Liver (tissue), 8 donors: ENCODE measurements at regions not wholly inside any gene's neighbourhood (a gene's known extent, or its start where the extent isn't known, plus 50 kb on each side); places are given as distances from the start of the nearest gene placed in this dataset.

Source experiments
- DNase-seq: peaks from one replicate; pipeline ENCODE4 v3.0.0-alpha.2; 2017; ENCODE audit warnings: low spot score
- H3K27ac ChIP-seq, 2 donors: one replicate each; pipeline ENCODE4 v1.7.0; 2013; ENCODE audit warnings: inconsistent platforms in 2 of 2, low read length in 2 of 2, control low read depth in 1 of 2, low read depth in 1 of 2, mild to moderate bottlenecking in 1 of 2
- H3K27me3 ChIP-seq, 4 donors: one replicate each; pipeline versions ENCODE4 v1.6.1 to v1.7.0; 2013; ENCODE audit warnings: low read length in 3 of 4, inconsistent platforms in 1 of 4, mild to moderate bottlenecking in 1 of 4, moderate library complexity in 1 of 4; ENCODE audit not compliant: control insufficient read depth in 4 of 4, insufficient read depth in 4 of 4
- H3K36me3 ChIP-seq, 4 donors: one replicate each; pipeline versions ENCODE4 v1.6.1 to v1.7.0; 2013; ENCODE audit warnings: low read length in 3 of 4, mild to moderate bottlenecking in 3 of 4, low read depth in 1 of 4, moderate library complexity in 1 of 4; ENCODE audit not compliant: control insufficient read depth in 4 of 4, insufficient read depth in 3 of 4
- H3K4me1 ChIP-seq, 4 donors: one replicate each; pipeline versions ENCODE4 v1.6.1 to v1.7.0; 2013; ENCODE audit warnings: low read length in 3 of 4, mild to moderate bottlenecking in 3 of 4, moderate library complexity in 1 of 4; ENCODE audit not compliant: control insufficient read depth in 4 of 4, insufficient read depth in 4 of 4
- H3K4me3 ChIP-seq, 3 donors: one replicate each; pipeline versions ENCODE4 v1.6.1 to v1.7.0; 2013; ENCODE audit warnings: low read length in 3 of 3, control low read depth in 1 of 3, low read depth in 1 of 3, mild to moderate bottlenecking in 1 of 3
- H3K9ac ChIP-seq, 2 donors: one replicate each; pipeline ENCODE4 v1.7.0; 2013; ENCODE audit warnings: low read length in 2 of 2, mild to moderate bottlenecking in 2 of 2, moderate library complexity in 2 of 2, control low read depth in 1 of 2, low read depth in 1 of 2
- H3K9me3 ChIP-seq, 4 donors: one replicate each; pipeline versions ENCODE4 v1.6.1 to v1.7.0; 2013; ENCODE audit warnings: low read length in 3 of 4; ENCODE audit not compliant: control insufficient read depth in 4 of 4
- EGR1 ChIP-seq, 2 donors: IDR thresholded peaks; 2 replicates each; pipeline ENCODE4 v1.6.1; 2016 to 2018; ENCODE audit warnings: antibody characterized with exemption in 2 of 2, low read depth in 2 of 2
- FOXA1 ChIP-seq: IDR thresholded peaks from 2 replicates; pipeline ENCODE4 v1.6.1; 2016; ENCODE audit warnings: antibody characterized with exemption
- FOXA2 ChIP-seq: IDR thresholded peaks from 2 replicates; pipeline ENCODE4 v1.6.1; 2016; ENCODE audit warnings: antibody characterized with exemption
- GABPA ChIP-seq, 2 donors: IDR thresholded peaks in 1 of 2; conservative IDR thresholded peaks in 1 of 2; 2 replicates each; pipeline ENCODE4 v1.6.1; 2016; ENCODE audit warnings: antibody characterized with exemption in 2 of 2, mild to moderate bottlenecking in 1 of 2, moderate library complexity in 1 of 2
- HNF4A ChIP-seq, 2 donors: conservative IDR thresholded peaks; 2 replicates each; pipeline ENCODE4 v1.6.1; 2016; ENCODE audit warnings: antibody characterized with exemption in 2 of 2, mild to moderate bottlenecking in 2 of 2
- HNF4G ChIP-seq: IDR thresholded peaks from 2 replicates; pipeline ENCODE4 v1.6.1; 2016; ENCODE audit warnings: antibody characterized with exemption
- JUND ChIP-seq, 2 donors: IDR thresholded peaks; 2 replicates each; pipeline ENCODE4 v1.6.1; 2016; ENCODE audit warnings: antibody characterized with exemption in 2 of 2
- NR2F2 ChIP-seq: IDR thresholded peaks from 2 replicates; pipeline ENCODE4 v1.6.1; 2016; ENCODE audit warnings: antibody characterized with exemption
- RAD21 ChIP-seq, 2 donors: IDR thresholded peaks; 2 replicates each; pipeline ENCODE4 v1.6.1; 2016; ENCODE audit warnings: antibody characterized with exemption in 2 of 2, mild to moderate bottlenecking in 2 of 2
- RXRA ChIP-seq, 2 donors: IDR thresholded peaks; 2 replicates each; pipeline ENCODE4 v1.6.1; 2017 to 2018; ENCODE audit warnings: antibody characterized with exemption in 2 of 2, mild to moderate bottlenecking in 1 of 2
- SP1 ChIP-seq: IDR thresholded peaks from 2 replicates; pipeline ENCODE4 v1.6.1; 2018; ENCODE audit warnings: antibody characterized with exemption, mild to moderate bottlenecking
- TAF1 ChIP-seq: conservative IDR thresholded peaks from 2 replicates; pipeline ENCODE4 v1.6.1; 2016; ENCODE audit warnings: antibody characterized with exemption, mild to moderate bottlenecking
- YY1 ChIP-seq: IDR thresholded peaks from 2 replicates; pipeline ENCODE4 v1.6.1; 2016; ENCODE audit warnings: antibody characterized with exemption, mild to moderate bottlenecking
- WGBS: extraction: QIAGEN DNeasy Blood & Tissue Kit; methylation state at CpG from one replicate; pipeline ENCODE4 v1.1.7; 2013; 5-methylcytosine and 5-hydroxymethylcytosine counted together
- TF ChIP-seq, protein P1 (sequence below): IDR thresholded peaks from 2 replicates; pipeline ENCODE4 v1.6.1; 2016; ENCODE audit warnings: antibody characterized with exemption
- TF ChIP-seq, protein P2 (sequence below): IDR thresholded peaks from 2 replicates; pipeline ENCODE4 v1.6.1; 2016; ENCODE audit warnings: antibody characterized with exemption, mild to moderate bottlenecking
- TF ChIP-seq, protein P3 (sequence below): IDR thresholded peaks from 2 replicates; pipeline ENCODE4 v1.6.1; 2016; ENCODE audit warnings: antibody characterized with exemption
- TF ChIP-seq, protein P4 (sequence below): fragments of 150-350 bp; IDR thresholded peaks from 2 replicates; pipeline ENCODE4 v1.5.1; 2017; ENCODE audit warnings: improper control_type of control experiment, low read depth, low read length; ENCODE audit not compliant: missing input control
- TF ChIP-seq, protein P5 (sequence below): IDR thresholded peaks from 2 replicates; pipeline ENCODE4 v1.6.1; 2016; ENCODE audit warnings: antibody characterized with exemption
- donor health status: healthy.
- donor health status: healthy.
- donor health status: healthy.
- donor health status: healthy.
- donor health status: healthy.

DNA sequence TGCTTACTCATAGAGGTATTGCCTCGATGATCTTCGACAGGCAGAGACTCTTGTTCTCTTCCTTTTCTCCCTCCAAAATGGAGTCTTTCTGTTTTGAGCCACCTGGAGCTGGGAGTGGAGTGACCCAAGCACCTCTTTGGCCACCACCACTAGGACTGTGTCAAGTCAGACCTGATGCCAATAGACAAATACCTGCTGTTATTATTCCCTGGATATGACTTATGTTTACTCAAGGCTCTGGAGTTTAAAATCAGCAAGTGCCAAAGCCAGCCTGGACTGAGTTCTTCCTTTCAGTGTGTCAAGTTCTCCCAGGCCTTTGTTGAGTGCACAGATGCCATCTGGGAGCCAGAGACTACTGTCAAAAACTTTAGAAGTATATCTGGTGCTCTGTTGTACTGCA lies 130.2 kb upstream of the SLC6A14 start:
- TF ChIP-seq RAD21 (IDR thresholded peaks at IDR 0.05) = no peak
- TF ChIP-seq EGR1 (IDR thresholded peaks at IDR 0.05; ENCODE audit: low read depth in 2 of 2) = no peak
- no peak for TF ChIP-seq HNF4A (conservative IDR thresholded peaks at IDR 0.05)
- no peak for TF ChIP-seq HNF4G
- TF ChIP-seq RXRA (IDR thresholded peaks at IDR 0.05) = no peak
- no peak for TF ChIP-seq FOXA2
- TF ChIP-seq YY1 = no peak
- TF ChIP-seq JUND (IDR thresholded peaks at IDR 0.05) = no peak
- TF ChIP-seq, protein P1, sequence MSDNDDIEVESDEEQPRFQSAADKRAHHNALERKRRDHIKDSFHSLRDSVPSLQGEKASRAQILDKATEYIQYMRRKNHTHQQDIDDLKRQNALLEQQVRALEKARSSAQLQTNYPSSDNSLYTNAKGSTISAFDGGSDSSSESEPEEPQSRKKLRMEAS = no peak
- no peak for TF ChIP-seq TAF1
- TF ChIP-seq SP1 = no peak
- H3K9ac ChIP-seq = no peak overlapping the region
- no peak overlapping the region for H3K27ac ChIP-seq
- H3K4me3 ChIP-seq = no peak overlapping the region
- H3K36me3 ChIP-seq = no peaks in the 10 kb centered on the region
- no peak for DNase-seq
- WGBS = 77% methylated on average over 2 of the region's 2 CpGs
- H3K9me3 ChIP-seq = no peaks in the 10 kb centered on the region
- H3K27me3 ChIP-seq = no peaks in the 10 kb centered on the region
- H3K4me1 ChIP-seq = no peaks in the 10 kb centered on the region

DNA sequence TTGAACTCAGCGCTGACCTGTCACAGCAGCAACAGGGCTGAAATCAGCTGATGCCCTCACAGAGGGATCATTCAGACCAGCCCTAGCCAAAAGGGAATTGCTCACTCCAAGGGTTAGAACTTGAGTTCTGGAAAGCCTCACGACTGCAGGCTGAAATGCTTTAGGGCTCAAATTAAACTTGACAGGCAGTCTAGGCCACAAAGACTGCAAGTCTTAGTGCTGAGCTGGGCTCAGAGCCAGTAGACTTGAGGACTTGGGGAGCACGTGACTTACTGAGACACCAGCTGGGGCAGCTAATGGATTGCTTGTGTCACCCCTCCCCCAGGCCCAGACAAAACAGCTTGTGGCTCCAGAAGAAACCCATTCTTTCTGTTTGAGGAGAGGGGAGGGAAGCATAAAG lies 119.0 kb upstream of the SLC6A14 start:
- no peak for TF ChIP-seq HNF4A (conservative IDR thresholded peaks at IDR 0.05)
- no peak for TF ChIP-seq FOXA1
- TF ChIP-seq NR2F2 = no peak
- TF ChIP-seq RXRA (IDR thresholded peaks at IDR 0.05) = no peak
- TF ChIP-seq TAF1 = no peak
- TF ChIP-seq, protein P2, sequence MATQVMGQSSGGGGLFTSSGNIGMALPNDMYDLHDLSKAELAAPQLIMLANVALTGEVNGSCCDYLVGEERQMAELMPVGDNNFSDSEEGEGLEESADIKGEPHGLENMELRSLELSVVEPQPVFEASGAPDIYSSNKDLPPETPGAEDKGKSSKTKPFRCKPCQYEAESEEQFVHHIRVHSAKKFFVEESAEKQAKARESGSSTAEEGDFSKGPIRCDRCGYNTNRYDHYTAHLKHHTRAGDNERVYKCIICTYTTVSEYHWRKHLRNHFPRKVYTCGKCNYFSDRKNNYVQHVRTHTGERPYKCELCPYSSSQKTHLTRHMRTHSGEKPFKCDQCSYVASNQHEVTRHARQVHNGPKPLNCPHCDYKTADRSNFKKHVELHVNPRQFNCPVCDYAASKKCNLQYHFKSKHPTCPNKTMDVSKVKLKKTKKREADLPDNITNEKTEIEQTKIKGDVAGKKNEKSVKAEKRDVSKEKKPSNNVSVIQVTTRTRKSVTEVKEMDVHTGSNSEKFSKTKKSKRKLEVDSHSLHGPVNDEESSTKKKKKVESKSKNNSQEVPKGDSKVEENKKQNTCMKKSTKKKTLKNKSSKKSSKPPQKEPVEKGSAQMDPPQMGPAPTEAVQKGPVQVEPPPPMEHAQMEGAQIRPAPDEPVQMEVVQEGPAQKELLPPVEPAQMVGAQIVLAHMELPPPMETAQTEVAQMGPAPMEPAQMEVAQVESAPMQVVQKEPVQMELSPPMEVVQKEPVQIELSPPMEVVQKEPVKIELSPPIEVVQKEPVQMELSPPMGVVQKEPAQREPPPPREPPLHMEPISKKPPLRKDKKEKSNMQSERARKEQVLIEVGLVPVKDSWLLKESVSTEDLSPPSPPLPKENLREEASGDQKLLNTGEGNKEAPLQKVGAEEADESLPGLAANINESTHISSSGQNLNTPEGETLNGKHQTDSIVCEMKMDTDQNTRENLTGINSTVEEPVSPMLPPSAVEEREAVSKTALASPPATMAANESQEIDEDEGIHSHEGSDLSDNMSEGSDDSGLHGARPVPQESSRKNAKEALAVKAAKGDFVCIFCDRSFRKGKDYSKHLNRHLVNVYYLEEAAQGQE = no peak
- TF ChIP-seq, protein P3, sequence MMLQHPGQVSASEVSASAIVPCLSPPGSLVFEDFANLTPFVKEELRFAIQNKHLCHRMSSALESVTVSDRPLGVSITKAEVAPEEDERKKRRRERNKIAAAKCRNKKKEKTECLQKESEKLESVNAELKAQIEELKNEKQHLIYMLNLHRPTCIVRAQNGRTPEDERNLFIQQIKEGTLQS = no peak
- TF ChIP-seq YY1 = no peak
- TF ChIP-seq, protein P4, sequence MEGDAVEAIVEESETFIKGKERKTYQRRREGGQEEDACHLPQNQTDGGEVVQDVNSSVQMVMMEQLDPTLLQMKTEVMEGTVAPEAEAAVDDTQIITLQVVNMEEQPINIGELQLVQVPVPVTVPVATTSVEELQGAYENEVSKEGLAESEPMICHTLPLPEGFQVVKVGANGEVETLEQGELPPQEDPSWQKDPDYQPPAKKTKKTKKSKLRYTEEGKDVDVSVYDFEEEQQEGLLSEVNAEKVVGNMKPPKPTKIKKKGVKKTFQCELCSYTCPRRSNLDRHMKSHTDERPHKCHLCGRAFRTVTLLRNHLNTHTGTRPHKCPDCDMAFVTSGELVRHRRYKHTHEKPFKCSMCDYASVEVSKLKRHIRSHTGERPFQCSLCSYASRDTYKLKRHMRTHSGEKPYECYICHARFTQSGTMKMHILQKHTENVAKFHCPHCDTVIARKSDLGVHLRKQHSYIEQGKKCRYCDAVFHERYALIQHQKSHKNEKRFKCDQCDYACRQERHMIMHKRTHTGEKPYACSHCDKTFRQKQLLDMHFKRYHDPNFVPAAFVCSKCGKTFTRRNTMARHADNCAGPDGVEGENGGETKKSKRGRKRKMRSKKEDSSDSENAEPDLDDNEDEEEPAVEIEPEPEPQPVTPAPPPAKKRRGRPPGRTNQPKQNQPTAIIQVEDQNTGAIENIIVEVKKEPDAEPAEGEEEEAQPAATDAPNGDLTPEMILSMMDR = no peak
- TF ChIP-seq JUND (IDR thresholded peaks at IDR 0.05) = no peak
- TF ChIP-seq EGR1 (IDR thresholded peaks at IDR 0.05; ENCODE audit: low read depth in 2 of 2) = no peak
- TF ChIP-seq HNF4G = no peak
- TF ChIP-seq, protein P5, sequence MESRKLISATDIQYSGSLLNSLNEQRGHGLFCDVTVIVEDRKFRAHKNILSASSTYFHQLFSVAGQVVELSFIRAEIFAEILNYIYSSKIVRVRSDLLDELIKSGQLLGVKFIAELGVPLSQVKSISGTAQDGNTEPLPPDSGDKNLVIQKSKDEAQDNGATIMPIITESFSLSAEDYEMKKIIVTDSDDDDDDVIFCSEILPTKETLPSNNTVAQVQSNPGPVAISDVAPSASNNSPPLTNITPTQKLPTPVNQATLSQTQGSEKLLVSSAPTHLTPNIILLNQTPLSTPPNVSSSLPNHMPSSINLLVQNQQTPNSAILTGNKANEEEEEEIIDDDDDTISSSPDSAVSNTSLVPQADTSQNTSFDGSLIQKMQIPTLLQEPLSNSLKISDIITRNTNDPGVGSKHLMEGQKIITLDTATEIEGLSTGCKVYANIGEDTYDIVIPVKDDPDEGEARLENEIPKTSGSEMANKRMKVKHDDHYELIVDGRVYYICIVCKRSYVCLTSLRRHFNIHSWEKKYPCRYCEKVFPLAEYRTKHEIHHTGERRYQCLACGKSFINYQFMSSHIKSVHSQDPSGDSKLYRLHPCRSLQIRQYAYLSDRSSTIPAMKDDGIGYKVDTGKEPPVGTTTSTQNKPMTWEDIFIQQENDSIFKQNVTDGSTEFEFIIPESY = no peak
- no peak for TF ChIP-seq FOXA2
- no peak for TF ChIP-seq RAD21 (IDR thresholded peaks at IDR 0.05)
- no peak for TF ChIP-seq GABPA (IDR thresholded peaks at IDR 0.05 in 1 of 2, conservative IDR thresholded peaks at IDR 0.05 in 1 of 2)
- TF ChIP-seq, protein P1 = no peak
- Histone ChIP-seq H3K36me3 (no peaks in the 10 kb centered on the region), H3K4me1 (no peaks in the 10 kb centered on the region), H3K9me3 (no peaks in the 10 kb centered on the region), H3K27me3 (peaks cover 0 to 7% (median 0%) of the 10 kb centered on the region in 4 donors), H3K27ac (no peak overlapping the region), H3K9ac (no peak overlapping the region), H3K4me3 (no peak overlapping the region)
- DNase-seq = no peak
- 63% methylated on average over 3 of the region's 3 CpGs for WGBS
